GM23248 (cell line): ENCODE measurements at regions not wholly inside any gene's neighbourhood (a gene's known extent, or its start where the extent isn't known, plus 50 kb on each side); places are given as distances from the start of the nearest gene placed in this dataset.

Source experiments
- EZH2 ChIP-seq: fragments of 200-600 bp; sonication (generic); IDR thresholded peaks from 2 replicates; pipeline ENCODE4 v1.6.1; 2018; ENCODE audit warnings: antibody characterized with exemption, mild to moderate bottlenecking; ENCODE audit not compliant: insufficient read depth, poor library complexity, severe bottlenecking
- EZH2phosphoT487 ChIP-seq: fragments of 200-600 bp; sonication (generic); IDR thresholded peaks from 2 replicates; pipeline ENCODE4 v1.6.1; 2018; ENCODE audit warnings: antibody characterized with exemption, moderate library complexity, mild to moderate bottlenecking, low read depth; ENCODE audit not compliant: insufficient read depth

GRCh38 chr2:67008155-67008554, 389.0 kb upstream of the ETAA1 start:
- TF ChIP-seq EZH2phosphoT487, result no peak
- no peak for TF ChIP-seq EZH2
